GM18498 (cell line): ENCODE measurements at regions not wholly inside any gene's neighbourhood (a gene's known extent, or its start where the extent isn't known, plus 50 kb on each side); places are given as distances from the start of the nearest gene placed in this dataset.
A peak's percentile ranks its signal among the peaks of the same experiment; 100 is the strongest.

Experiments
- ATAC-seq: cut with Tn5 transposase; IDR thresholded peaks from one replicate; pipeline ENCODE4 v1.9.1; 2021; ENCODE audit warnings: mild to moderate bottlenecking, moderate library complexity; ENCODE audit not compliant: unreplicated experiment

- ATAC-seq, result no peak
These were observed 390.3 kb upstream of the DMAC1 start for GRCh38 chr9:8189881-8190280.

- ATAC-seq, result no peak
These were observed 389.3 kb upstream of the DMAC1 start for GRCh38 chr9:8188723-8189407.

- ATAC-seq, result no peak
These were observed 387.0 kb upstream of the DMAC1 start for GRCh38 chr9:8186560-8186959.

GRCh38 chr9:8183618-8184017 lies 384.0 kb upstream of the DMAC1 start:
- ATAC-seq, result no peak

GRCh38 chr9:8179381-8180053 lies 379.9 kb upstream of the DMAC1 start:
- ATAC-seq, result no peak

- no peak for ATAC-seq
These were observed 372.4 kb upstream of the DMAC1 start for GRCh38 chr9:8172000-8172399.

- ATAC-seq, result no peak
These were observed 369.4 kb upstream of the DMAC1 start for GRCh38 chr9:8168916-8169438.

- no peak for ATAC-seq
These were observed 361.2 kb upstream of the DMAC1 start for GRCh38 chr9:8160787-8161186.

- no peak for ATAC-seq
These were observed 359.0 kb upstream of the DMAC1 start for GRCh38 chr9:8158574-8158973.

GRCh38 chr9:8157683-8158324 lies 358.2 kb upstream of the DMAC1 start:
- ATAC-seq, result no peak

GRCh38 chr9:8156346-8156745 lies 356.8 kb upstream of the DMAC1 start:
- no peak for ATAC-seq

- ATAC-seq, result no peak
These were observed 356.1 kb upstream of the DMAC1 start for GRCh38 chr9:8155706-8156105.

GRCh38 chr9:8143677-8144076 lies 344.1 kb upstream of the DMAC1 start:
- ATAC-seq, result no peak

- ATAC-seq, result no peak
These were observed 341.0 kb upstream of the DMAC1 start for GRCh38 chr9:8140557-8140956.

GRCh38 chr9:8139756-8140155 lies 340.2 kb upstream of the DMAC1 start:
- ATAC-seq, result no peak

- ATAC-seq, result peak; percentile 78
These were observed 336.9 kb upstream of the DMAC1 start for GRCh38 chr9:8136477-8136876.

- ATAC-seq, result no peak
These were observed 335.1 kb upstream of the DMAC1 start for GRCh38 chr9:8134635-8135034.

GRCh38 chr9:8133606-8134005 lies 334.0 kb upstream of the DMAC1 start:
- no peak for ATAC-seq

- ATAC-seq, result no peak
These were observed 316.0 kb upstream of the DMAC1 start for GRCh38 chr9:8115570-8115969.

GRCh38 chr9:8114826-8115225 lies 315.2 kb upstream of the DMAC1 start:
- no peak for ATAC-seq

- ATAC-seq, result no peak
These were observed 306.8 kb upstream of the DMAC1 start for GRCh38 chr9:8106362-8106761.

GRCh38 chr9:8101607-8102006 lies 302.0 kb upstream of the DMAC1 start:
- ATAC-seq, result no peak
